ENCODE measurements at regions not wholly inside any gene's neighbourhood (a gene's known extent, or its start where the extent isn't known, plus 50 kb on each side); places are given as distances from the start of the nearest gene placed in this dataset.
"Not testable (repeated sequence)": the region's sequence is repeated elsewhere in the genome, so short reads cannot be mapped to it uniquely, and the experiment has no call there.

GRCh38 chr1:183081-183480 lies 268.4 kb downstream of the OR4F29 start:
- TF ChIP-seq CTCF, POLR2A (IDR thresholded peaks at IDR 0.05): not testable (repeated sequence)

Measured in right lobe of liver (tissue), 4 donors.